ENCODE measurements at regions not wholly inside any gene's neighbourhood (a gene's known extent, or its start where the extent isn't known, plus 50 kb on each side); places are given as distances from the start of the nearest gene placed in this dataset.

- 67 to 81% (median 79%) methylated on average over 2 of the region's 2 CpGs for WGBS, 5 donors
- Histone ChIP-seq H3K36me3 (no peaks in the 10 kb centered on the region), H3K4me3 (no peak overlapping the region), H3K27me3 (no peaks in the 10 kb centered on the region), H3K27ac (peak overlapping the region in 3 of 5 donors; percentile 24 to 52 (median 44)), H3K9me3 (no peaks in the 10 kb centered on the region), H3K4me1 (peaks cover 0 to 31% (median 18%) of the 10 kb centered on the region in 4 donors)
- TF ChIP-seq POLR2AphosphoS5 (IDR thresholded peaks at IDR 0.05) (no peak), POLR2A (IDR thresholded peaks at IDR 0.05) (no peak), EP300 (IDR thresholded peaks at IDR 0.05) (no peak), CTCF (IDR thresholded peaks at IDR 0.05) (no peak)
- peak in 1 of 2 donors; percentile 32 for DNase-seq
- intact Hi-C loops (cut with DNase I; ENCODE audit: low total_unique reads), result no loop called here
Measured at GRCh38 chr21:28826021-28826420, 166.7 kb downstream of the LTN1 start.

GRCh38 chr21:28823429-28823828 lies 169.2 kb downstream of the LTN1 start:
- TF ChIP-seq POLR2AphosphoS5 (IDR thresholded peaks at IDR 0.05) (no peak), EP300 (IDR thresholded peaks at IDR 0.05) (no peak), CTCF (IDR thresholded peaks at IDR 0.05) (no peak), POLR2A (IDR thresholded peaks at IDR 0.05) (no peak)
- H3K27me3 ChIP-seq, result no peaks in the 10 kb centered on the region
- H3K36me3 ChIP-seq, result no peaks in the 10 kb centered on the region
- intact Hi-C loops (cut with DNase I; ENCODE audit: low total_unique reads), result no loop called here
- H3K4me3 ChIP-seq, result no peak overlapping the region
- peak overlapping the region in 4 of 5 donors; percentile 56 to 71 (median 66) for H3K27ac ChIP-seq
- peaks cover 0 to 32% (median 19%) of the 10 kb centered on the region in 4 donors for H3K4me1 ChIP-seq
- 69 to 79% (median 73%) methylated on average over 2 of the region's 2 CpGs for WGBS, 5 donors
- no peak for DNase-seq
- H3K9me3 ChIP-seq, result no peaks in the 10 kb centered on the region

- 24 to 44% (median 33%) methylated on average over 3 of the region's 3 CpGs for WGBS, 5 donors
- Histone ChIP-seq H3K36me3 (no peaks in the 10 kb centered on the region), H3K4me3 (no peak overlapping the region), H3K9me3 (no peaks in the 10 kb centered on the region), H3K27ac (peak overlapping the region in 4 of 5 donors; percentile 56 to 71 (median 66)), H3K27me3 (no peaks in the 10 kb centered on the region), H3K4me1 (peaks cover 0 to 32% (median 19%) of the 10 kb centered on the region in 4 donors)
- DNase-seq, result peak in 1 of 2 donors; percentile 82
- intact Hi-C loops (cut with DNase I; ENCODE audit: low total_unique reads), result no loop called here
- TF ChIP-seq EP300 (IDR thresholded peaks at IDR 0.05) (no peak), POLR2AphosphoS5 (IDR thresholded peaks at IDR 0.05) (peak; percentile 22 to 74 (median 27))
Measured at GRCh38 chr21:28822486-28823335, 170.0 kb downstream of the LTN1 start.

- no peaks in the 10 kb centered on the region for H3K27me3 ChIP-seq
- H3K9me3 ChIP-seq, result no peaks in the 10 kb centered on the region
- H3K27ac ChIP-seq, result peak overlapping the region in 3 of 5 donors; percentile 63 to 71 (median 68)
- no peak for DNase-seq
- TF ChIP-seq CTCF (IDR thresholded peaks at IDR 0.05) (no peak), EP300 (IDR thresholded peaks at IDR 0.05) (no peak), POLR2AphosphoS5 (IDR thresholded peaks at IDR 0.05) (no peak), POLR2A (IDR thresholded peaks at IDR 0.05) (no peak)
- H3K4me3 ChIP-seq, result no peak overlapping the region
- H3K4me1 ChIP-seq, result peaks cover 0 to 32% (median 19%) of the 10 kb centered on the region in 4 donors
- no peaks in the 10 kb centered on the region for H3K36me3 ChIP-seq
- intact Hi-C loops (cut with DNase I; ENCODE audit: low total_unique reads), result no loop called here
Measured at GRCh38 chr21:28822123-28822399, 170.6 kb downstream of the LTN1 start.
